H1 (cell line): ENCODE measurements at regions not wholly inside any gene's neighbourhood (a gene's known extent, or its start where the extent isn't known, plus 50 kb on each side); places are given as distances from the start of the nearest gene placed in this dataset.

ENCODE experiments used
- EGR1 ChIP-seq: IDR thresholded peaks from 2 replicates; pipeline ENCODE4 v1.6.1; 2011; ENCODE audit warnings: low read depth, low read length, borderline replicate concordance
- EP300 ChIP-seq, 2 experiments: IDR thresholded peaks; 1 replicate in 1 of 2; 2 replicates in 1 of 2; pipeline ENCODE4 v1.6.1; 2011 to 2012; ENCODE audit warnings: low read depth in 2 of 2, low read length in 2 of 2, mild to moderate bottlenecking in 2 of 2, borderline replicate concordance in 1 of 2, inconsistent platforms in 1 of 2, moderate library complexity in 1 of 2
- EZH2 ChIP-seq: fragments of 200-600 bp; sonication (generic); IDR thresholded peaks from 2 replicates; pipeline ENCODE4 v1.7.1; 2012; ENCODE audit warnings: low read depth, mild to moderate bottlenecking, moderate library complexity, low read length, inconsistent platforms; ENCODE audit not compliant: severe bottlenecking
- POLR2A ChIP-seq, 2 experiments: IDR thresholded peaks; 1 replicate in 1 of 2; 2 replicates in 1 of 2; pipeline ENCODE4 v1.6.1; 2011; ENCODE audit warnings: low read depth in 2 of 2, low read length in 2 of 2, mild to moderate bottlenecking in 2 of 2; ENCODE audit errors: control extremely low read depth in 1 of 2
- RAD21 ChIP-seq, 2 experiments: IDR thresholded peaks in 1 of 2; conservative IDR thresholded peaks in 1 of 2; 2 replicates each; pipeline ENCODE4 v1.6.1; 2011; ENCODE audit warnings: low read depth in 2 of 2, low read length in 2 of 2, improper control_type of control experiment in 1 of 2, inconsistent platforms in 1 of 2, mild to moderate bottlenecking in 1 of 2, moderate library complexity in 1 of 2
- SUZ12 ChIP-seq: fragments of 200-600 bp; sonication (generic); IDR thresholded peaks from 2 replicates; pipeline ENCODE4 v1.6.1; 2012; ENCODE audit warnings: mild to moderate bottlenecking, inconsistent platforms, low read length, moderate library complexity, mixed read lengths
- TAF1 ChIP-seq: IDR thresholded peaks from 2 replicates; pipeline ENCODE4 v1.6.1; 2011; ENCODE audit warnings: mild to moderate bottlenecking, low read depth, low read length
- TAF7 ChIP-seq: optimal IDR thresholded peaks from 2 replicates; pipeline ENCODE3; 2011; ENCODE audit warnings: low read depth, mild to moderate bottlenecking, inconsistent platforms, low read length, moderate library complexity, borderline replicate concordance
- TF ChIP-seq, protein P1 (sequence below), 3 experiments: IDR thresholded peaks; 1 replicate in 2 of 3; 2 replicates in 1 of 3; pipeline versions ENCODE4 v1.5.1 to v1.6.1; 2011; ENCODE audit warnings: low read length in 3 of 3, mild to moderate bottlenecking in 3 of 3, inconsistent platforms in 2 of 3, low read depth in 1 of 3, moderate library complexity in 1 of 3; ENCODE audit not compliant: insufficient read depth in 1 of 3; ENCODE audit errors: control extremely low read depth in 1 of 3
- TF ChIP-seq, protein P2 (sequence below): IDR thresholded peaks from 2 replicates; pipeline ENCODE4 v1.6.1; 2011; ENCODE audit warnings: low read length, improper control_type of control experiment

DNA sequence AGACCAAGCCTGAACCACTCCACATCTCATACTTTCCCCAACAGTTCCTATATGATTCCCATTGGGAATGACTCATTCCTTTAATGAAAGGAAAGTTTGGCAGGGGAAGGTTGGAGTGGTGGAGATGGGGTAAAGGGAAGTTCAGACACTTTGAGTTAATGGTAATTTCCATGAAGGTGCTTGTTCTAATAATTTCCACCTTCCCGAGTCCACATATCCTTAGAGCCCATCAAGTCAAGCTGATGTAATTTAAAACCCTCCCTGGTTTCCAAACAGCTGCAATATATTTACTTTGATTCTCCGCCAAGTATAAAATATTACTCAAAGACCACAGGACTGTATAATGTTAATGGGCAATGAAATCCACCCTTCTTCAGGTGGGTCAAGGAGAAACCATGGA is 95.0 kb upstream of the GALNT15 start:
- TF ChIP-seq, protein P1, sequence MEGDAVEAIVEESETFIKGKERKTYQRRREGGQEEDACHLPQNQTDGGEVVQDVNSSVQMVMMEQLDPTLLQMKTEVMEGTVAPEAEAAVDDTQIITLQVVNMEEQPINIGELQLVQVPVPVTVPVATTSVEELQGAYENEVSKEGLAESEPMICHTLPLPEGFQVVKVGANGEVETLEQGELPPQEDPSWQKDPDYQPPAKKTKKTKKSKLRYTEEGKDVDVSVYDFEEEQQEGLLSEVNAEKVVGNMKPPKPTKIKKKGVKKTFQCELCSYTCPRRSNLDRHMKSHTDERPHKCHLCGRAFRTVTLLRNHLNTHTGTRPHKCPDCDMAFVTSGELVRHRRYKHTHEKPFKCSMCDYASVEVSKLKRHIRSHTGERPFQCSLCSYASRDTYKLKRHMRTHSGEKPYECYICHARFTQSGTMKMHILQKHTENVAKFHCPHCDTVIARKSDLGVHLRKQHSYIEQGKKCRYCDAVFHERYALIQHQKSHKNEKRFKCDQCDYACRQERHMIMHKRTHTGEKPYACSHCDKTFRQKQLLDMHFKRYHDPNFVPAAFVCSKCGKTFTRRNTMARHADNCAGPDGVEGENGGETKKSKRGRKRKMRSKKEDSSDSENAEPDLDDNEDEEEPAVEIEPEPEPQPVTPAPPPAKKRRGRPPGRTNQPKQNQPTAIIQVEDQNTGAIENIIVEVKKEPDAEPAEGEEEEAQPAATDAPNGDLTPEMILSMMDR (IDR thresholded peaks at IDR 0.05; ENCODE audit: control extremely low read depth in 1 of 3, insufficient read depth in 1 of 3, low read depth in 1 of 3, low read length in 3 of 3) = no peak
- TF ChIP-seq TAF1 (no peak), EP300 (IDR thresholded peaks at IDR 0.05; ENCODE audit: borderline replicate concordance in 1 of 2, low read depth in 2 of 2, low read length in 2 of 2) (no peak), POLR2A (IDR thresholded peaks at IDR 0.05; ENCODE audit: control extremely low read depth in 1 of 2, low read depth in 2 of 2, low read length in 2 of 2) (no peak), RAD21 (IDR thresholded peaks at IDR 0.05 in 1 of 2, conservative IDR thresholded peaks at IDR 0.05 in 1 of 2; ENCODE audit: low read depth in 2 of 2, low read length in 2 of 2) (no peak), TAF7 (no peak), SUZ12 (no peak), EZH2 (no peak), EGR1 (no peak)
- TF ChIP-seq, protein P2, sequence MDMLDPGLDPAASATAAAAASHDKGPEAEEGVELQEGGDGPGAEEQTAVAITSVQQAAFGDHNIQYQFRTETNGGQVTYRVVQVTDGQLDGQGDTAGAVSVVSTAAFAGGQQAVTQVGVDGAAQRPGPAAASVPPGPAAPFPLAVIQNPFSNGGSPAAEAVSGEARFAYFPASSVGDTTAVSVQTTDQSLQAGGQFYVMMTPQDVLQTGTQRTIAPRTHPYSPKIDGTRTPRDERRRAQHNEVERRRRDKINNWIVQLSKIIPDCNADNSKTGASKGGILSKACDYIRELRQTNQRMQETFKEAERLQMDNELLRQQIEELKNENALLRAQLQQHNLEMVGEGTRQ = no peak
